Small intestine (tissue), 7 donors: ENCODE measurements at regions not wholly inside any gene's neighbourhood (a gene's known extent, or its start where the extent isn't known, plus 50 kb on each side); places are given as distances from the start of the nearest gene placed in this dataset.
"Not testable (repeated sequence)": the region's sequence is repeated elsewhere in the genome, so short reads cannot be mapped to it uniquely, and the experiment has no call there.

Source experiments
- DNase-seq, 2 donors: peaks; one replicate each; pipeline versions ENCODE4 v3.0.0 to v3.0.0-alpha.2; 2013
- FAIRE-seq: peaks from 2 replicates; lab custom pipeline; 2012; peaks lifted over from hg19 to GRCh38; lab: Jason Lieb, UNC
- H3K27ac ChIP-seq, 3 donors: one replicate each; pipeline ENCODE4 v1.5.1; 2013; ENCODE audit warnings: low read length in 2 of 3, mild to moderate bottlenecking in 2 of 3, control low read depth in 1 of 3, inconsistent platforms in 1 of 3, low read depth in 1 of 3, moderate library complexity in 1 of 3
- H3K27me3 ChIP-seq, 3 donors: one replicate each; pipeline ENCODE4 v1.6.1; 2013; ENCODE audit warnings: low read length in 3 of 3, inconsistent platforms in 1 of 3; ENCODE audit not compliant: control insufficient read depth in 3 of 3, insufficient read depth in 3 of 3
- H3K36me3 ChIP-seq, 3 donors: one replicate each; pipeline ENCODE4 v1.6.1; 2013; ENCODE audit warnings: low read length in 3 of 3, inconsistent platforms in 1 of 3, low read depth in 1 of 3, mild to moderate bottlenecking in 1 of 3, moderate library complexity in 1 of 3; ENCODE audit not compliant: control insufficient read depth in 3 of 3, insufficient read depth in 2 of 3
- H3K4me1 ChIP-seq, 3 donors: one replicate each; pipeline ENCODE4 v1.6.1; 2013; ENCODE audit warnings: low read length in 2 of 3, inconsistent platforms in 1 of 3, low read depth in 1 of 3, mild to moderate bottlenecking in 1 of 3, moderate library complexity in 1 of 3; ENCODE audit not compliant: control insufficient read depth in 3 of 3, insufficient read depth in 2 of 3
- H3K4me3 ChIP-seq, 3 donors: one replicate each; pipeline ENCODE4 v1.5.1; 2013; ENCODE audit warnings: low read length in 3 of 3, control low read depth in 1 of 3, inconsistent platforms in 1 of 3, low read depth in 1 of 3, mild to moderate bottlenecking in 1 of 3, moderate library complexity in 1 of 3
- H3K9me3 ChIP-seq, 2 donors: one replicate each; pipeline ENCODE4 v1.6.1; 2013; ENCODE audit warnings: low read depth in 1 of 2, low read length in 1 of 2; ENCODE audit not compliant: control insufficient read depth in 2 of 2, insufficient read depth in 1 of 2
- WGBS, 3 donors: extraction: QIAGEN DNeasy Blood & Tissue Kit; methylation state at CpG; one replicate each; pipeline ENCODE4 v1.1.7; 2013; 5-methylcytosine and 5-hydroxymethylcytosine counted together
- donor health status: healthy with polysubstance abuse.
- donor health status: control.
- donor health status: control.
- donor health status: Bipolar disorder and iron deficiency.
- donor health status: healthy.

GRCh38 chr10:64441872-64442271 is 920.7 kb downstream of the REEP3 start:
- WGBS, 3 donors = 85 to 92% (median 86%) methylated on average over 14 of the region's 14 CpGs
- H3K36me3 ChIP-seq, FAIRE-seq: not testable (repeated sequence)

GRCh38 chr10:64444163-64444562 is 923.0 kb downstream of the REEP3 start:
- DNase-seq (no peak), FAIRE-seq (no peak)
- no peak overlapping the region for H3K27ac ChIP-seq
- H3K36me3 ChIP-seq = no peaks in the 10 kb centered on the region
- H3K9me3 ChIP-seq = no peaks in the 10 kb centered on the region
- H3K4me1 ChIP-seq = no peaks in the 10 kb centered on the region
- H3K4me3 ChIP-seq = no peak overlapping the region
- no peaks in the 10 kb centered on the region for H3K27me3 ChIP-seq

More at GRCh38 chr10:64441872-64442271, 920.7 kb downstream of the REEP3 start:
- DNase-seq, H3K9me3 ChIP-seq, H3K4me1 ChIP-seq, H3K27ac ChIP-seq, H3K27me3 ChIP-seq, H3K4me3 ChIP-seq: not testable (repeated sequence)

GRCh38 chr10:64444564-64444963 is 923.4 kb downstream of the REEP3 start:
- DNase-seq = no peak
- Histone ChIP-seq H3K27ac (no peak overlapping the region), H3K4me3 (no peak overlapping the region), H3K27me3 (no peaks in the 10 kb centered on the region), H3K9me3 (no peaks in the 10 kb centered on the region), H3K36me3 (no peaks in the 10 kb centered on the region), H3K4me1 (no peaks in the 10 kb centered on the region)
- no peak for FAIRE-seq
- WGBS, 3 donors = 86 to 97% (median 91%) methylated on average over 2 of the region's 2 CpGs

GRCh38 chr10:64449603-64450002 is 928.4 kb downstream of the REEP3 start:
- no peaks in the 10 kb centered on the region for H3K36me3 ChIP-seq
- H3K27me3 ChIP-seq = no peaks in the 10 kb centered on the region
- FAIRE-seq (no peak), DNase-seq (no peak)
- no peaks in the 10 kb centered on the region for H3K9me3 ChIP-seq
- no peak overlapping the region for H3K4me3 ChIP-seq
- H3K27ac ChIP-seq = no peak overlapping the region
- no peaks in the 10 kb centered on the region for H3K4me1 ChIP-seq

GRCh38 chr10:64450312-64450711 is 929.1 kb downstream of the REEP3 start:
- Histone ChIP-seq H3K27me3 (no peaks in the 10 kb centered on the region), H3K27ac (no peak overlapping the region), H3K36me3 (no peaks in the 10 kb centered on the region), H3K9me3 (no peaks in the 10 kb centered on the region), H3K4me1 (no peaks in the 10 kb centered on the region), H3K4me3 (no peak overlapping the region)
- no peak for DNase-seq
- 52 to 68% (median 58%) methylated on average over 1 of the region's 1 CpG for whole genome bisulfite sequencing, 3 donors
- no peak for FAIRE-seq

DNA sequence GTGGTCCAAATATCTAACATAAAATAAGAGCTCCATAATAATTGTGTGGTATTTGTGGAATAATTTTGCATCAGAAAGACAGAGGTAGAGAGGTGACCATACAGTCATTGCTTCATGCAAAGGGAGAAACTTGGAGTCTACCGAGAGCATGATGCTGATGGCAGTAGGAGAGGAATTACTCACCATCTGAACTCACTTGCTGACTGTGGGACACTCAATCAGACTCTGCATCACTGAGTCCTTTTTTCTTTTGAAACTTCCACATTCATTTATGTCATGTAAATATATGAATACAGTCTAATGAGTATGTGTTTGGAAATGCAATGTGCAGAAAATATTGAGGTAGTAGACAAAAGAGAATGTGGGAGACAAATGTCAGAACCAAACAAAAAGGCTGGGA is 933.8 kb downstream of the REEP3 start:
- no peaks in the 10 kb centered on the region for H3K4me1 ChIP-seq
- H3K4me3 ChIP-seq = no peak overlapping the region
- H3K27ac ChIP-seq = no peak overlapping the region
- H3K27me3 ChIP-seq = no peaks in the 10 kb centered on the region
- 78 to 93% (median 91%) methylated on average over 1 of the region's 1 CpG for WGBS, 3 donors
- H3K36me3 ChIP-seq = no peaks in the 10 kb centered on the region
- H3K9me3 ChIP-seq = no peaks in the 10 kb centered on the region
- FAIRE-seq = no peak
- no peak for DNase-seq

DNA sequence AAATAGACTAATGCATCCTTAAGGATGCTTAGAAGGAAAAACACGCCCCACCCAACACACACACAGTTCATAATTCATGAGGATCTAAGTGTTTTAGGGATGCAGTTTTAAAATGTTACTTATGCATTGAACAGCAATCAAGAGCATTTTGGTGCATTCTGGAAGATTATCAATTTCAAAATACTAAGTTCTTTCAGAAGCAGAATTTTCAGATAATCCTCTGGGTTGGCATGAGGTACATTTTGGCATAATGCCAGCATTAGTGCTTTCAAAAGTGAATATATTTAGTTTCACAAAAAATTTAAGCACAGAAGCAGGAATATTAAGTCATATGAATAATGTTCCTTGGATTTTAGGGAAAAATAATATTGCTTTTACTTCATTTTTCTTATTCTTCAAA is 937.1 kb downstream of the REEP3 start:
- H3K9me3 ChIP-seq = no peaks in the 10 kb centered on the region
- H3K36me3 ChIP-seq = no peaks in the 10 kb centered on the region
- no peaks in the 10 kb centered on the region for H3K27me3 ChIP-seq
- FAIRE-seq = no peak
- 81 to 97% (median 83%) methylated on average over 1 of the region's 1 CpG for WGBS, 3 donors
- H3K27ac ChIP-seq = no peak overlapping the region
- no peaks in the 10 kb centered on the region for H3K4me1 ChIP-seq
- no peak overlapping the region for H3K4me3 ChIP-seq
- no peak for DNase-seq

- WGBS, 3 donors = 55 to 87% (median 73%) methylated on average over 1 of the region's 1 CpG
- no peak for FAIRE-seq
Measured at GRCh38 chr10:64463406-64463805, 942.2 kb downstream of the REEP3 start.

GRCh38 chr10:64465653-64466052 is 944.5 kb downstream of the REEP3 start:
- no peaks in the 10 kb centered on the region for H3K27me3 ChIP-seq
- DNase-seq (no peak), FAIRE-seq (no peak)
- 60 to 74% (median 61%) methylated on average over 2 of the region's 2 CpGs for WGBS, 3 donors
- H3K9me3 ChIP-seq = peaks cover 0 to 15% of the 10 kb centered on the region in 2 donors
- H3K4me1 ChIP-seq = no peaks in the 10 kb centered on the region
- no peak overlapping the region for H3K4me3 ChIP-seq
- H3K27ac ChIP-seq = no peak overlapping the region
- no peaks in the 10 kb centered on the region for H3K36me3 ChIP-seq

More at GRCh38 chr10:64463406-64463805, 942.2 kb downstream of the REEP3 start:
- Histone ChIP-seq H3K9me3 (peaks cover 0 to 9% of the 10 kb centered on the region in 2 donors), H3K27ac (no peak overlapping the region), H3K4me3 (no peak overlapping the region), H3K4me1 (no peaks in the 10 kb centered on the region), H3K27me3 (no peaks in the 10 kb centered on the region), H3K36me3 (no peaks in the 10 kb centered on the region)
- no peak for DNase-seq
